Gastrocnemius medialis (tissue), 4 donors: ENCODE measurements at regions not wholly inside any gene's neighbourhood (a gene's known extent, or its start where the extent isn't known, plus 50 kb on each side); places are given as distances from the start of the nearest gene placed in this dataset.
"Not testable (repeated sequence)": the region's sequence is repeated elsewhere in the genome, so short reads cannot be mapped to it uniquely, and the experiment has no call there.

ENCODE experiments used
- ATAC-seq, 2 donors: fragments of 150-250 bp; one replicate each; pipeline ENCODE4 v1.9.1; 2016
- DNase-seq, 2 donors: peaks; one replicate each; pipeline ENCODE4 v3.0.0-alpha.2; 2019
- H3K27ac ChIP-seq, 4 donors: fragments of 200-600 bp; sonication (generic); 1 replicate in 1 of 4; 2 replicates in 3 of 4; pipeline ENCODE4 v1.5.1; 2016 to 2018; ENCODE audit warnings: mild to moderate bottlenecking in 2 of 4, moderate library complexity in 1 of 4
- H3K27me3 ChIP-seq, 3 donors: fragments of 200-600 bp; sonication (generic) in 2 of 3; 1 replicate in 1 of 3; 2 replicates in 2 of 3; pipeline versions ENCODE4 v1.5.1 to v1.6.0; 2016 to 2019; ENCODE audit warnings: mild to moderate bottlenecking in 1 of 3, moderate library complexity in 1 of 3
- H3K36me3 ChIP-seq, 2 donors: fragments of 200-600 bp; sonication (generic) in 1 of 2; one replicate each; pipeline ENCODE4 v1.5.1; 2017 to 2018
- H3K4me1 ChIP-seq, 2 donors: fragments of 200-600 bp; sonication (generic) in 1 of 2; one replicate each; pipeline ENCODE4 v1.5.1; 2016 to 2017; ENCODE audit warnings: mild to moderate bottlenecking in 2 of 2
- H3K4me3 ChIP-seq, 4 donors: fragments of 200-600 bp; sonication (generic) in 3 of 4; 1 replicate in 1 of 4; 2 replicates in 3 of 4; pipeline ENCODE4 v1.5.1; 2016 to 2019; ENCODE audit warnings: mild to moderate bottlenecking in 2 of 4
- H3K9me3 ChIP-seq, 3 donors: fragments of 200-600 bp; sonication (generic) in 2 of 3; 1 replicate in 1 of 3; 2 replicates in 2 of 3; pipeline ENCODE4 v1.5.1; 2016 to 2019
- POLR2A ChIP-seq, 2 donors: fragments of 450-650 bp; IDR thresholded peaks; one replicate each; pipeline ENCODE4 v1.6.1; 2017; ENCODE audit warnings: antibody characterized with exemption in 2 of 2, mild to moderate bottlenecking in 2 of 2, moderate library complexity in 2 of 2
- in situ Hi-C, 4 donors: fragments of 200-750 bp; cut with MboI; loops; one replicate each; pipeline versions ENCODE4 v1.15.0 to v1.8.0; 2017; ENCODE audit warnings: low sequenced_read_pairs in 4 of 4
- intact Hi-C: fragments of 100-400 bp; cut with DNase I; formaldehyde crosslinking; loops from one replicate; pipeline ENCODE4 v1.15.1; 2023; ENCODE audit warnings: low total_unique reads
- TF ChIP-seq, protein P1 (sequence below), 5 experiments: fragments of 450-650 bp in 3 of 5; fragments of 200-600 bp in 2 of 5; sonication (generic) in 2 of 5; IDR thresholded peaks in 4 of 5; conservative IDR thresholded peaks in 1 of 5; 1 replicate in 4 of 5; 2 replicates in 1 of 5; pipeline ENCODE4 v1.5.1; 2016 to 2019; ENCODE audit warnings: antibody characterized with exemption in 5 of 5, mild to moderate bottlenecking in 3 of 5, moderate library complexity in 3 of 5

- in situ Hi-C loops (no loop called here), intact Hi-C loops (no loop called here)
- no peaks in the 10 kb centered on the region for H3K27me3 ChIP-seq
- no peaks in the 10 kb centered on the region for H3K9me3 ChIP-seq
- H3K36me3 ChIP-seq = no peaks in the 10 kb centered on the region
- DNase-seq = no peak
- no peak for ATAC-seq
- H3K4me3 ChIP-seq = no peak overlapping the region
- no peak overlapping the region for H3K27ac ChIP-seq
- peaks cover 3 to 5% of the 10 kb centered on the region in 2 donors for H3K4me1 ChIP-seq
- TF ChIP-seq, protein P1, sequence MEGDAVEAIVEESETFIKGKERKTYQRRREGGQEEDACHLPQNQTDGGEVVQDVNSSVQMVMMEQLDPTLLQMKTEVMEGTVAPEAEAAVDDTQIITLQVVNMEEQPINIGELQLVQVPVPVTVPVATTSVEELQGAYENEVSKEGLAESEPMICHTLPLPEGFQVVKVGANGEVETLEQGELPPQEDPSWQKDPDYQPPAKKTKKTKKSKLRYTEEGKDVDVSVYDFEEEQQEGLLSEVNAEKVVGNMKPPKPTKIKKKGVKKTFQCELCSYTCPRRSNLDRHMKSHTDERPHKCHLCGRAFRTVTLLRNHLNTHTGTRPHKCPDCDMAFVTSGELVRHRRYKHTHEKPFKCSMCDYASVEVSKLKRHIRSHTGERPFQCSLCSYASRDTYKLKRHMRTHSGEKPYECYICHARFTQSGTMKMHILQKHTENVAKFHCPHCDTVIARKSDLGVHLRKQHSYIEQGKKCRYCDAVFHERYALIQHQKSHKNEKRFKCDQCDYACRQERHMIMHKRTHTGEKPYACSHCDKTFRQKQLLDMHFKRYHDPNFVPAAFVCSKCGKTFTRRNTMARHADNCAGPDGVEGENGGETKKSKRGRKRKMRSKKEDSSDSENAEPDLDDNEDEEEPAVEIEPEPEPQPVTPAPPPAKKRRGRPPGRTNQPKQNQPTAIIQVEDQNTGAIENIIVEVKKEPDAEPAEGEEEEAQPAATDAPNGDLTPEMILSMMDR (IDR thresholded peaks at IDR 0.05 in 4 of 5, conservative IDR thresholded peaks at IDR 0.05 in 1 of 5) = no peak
- TF ChIP-seq POLR2A (IDR thresholded peaks at IDR 0.05) = no peak
These were observed 141.3 kb downstream of the PRL start for GRCh38 chr6:22155551-22155950.

DNA sequence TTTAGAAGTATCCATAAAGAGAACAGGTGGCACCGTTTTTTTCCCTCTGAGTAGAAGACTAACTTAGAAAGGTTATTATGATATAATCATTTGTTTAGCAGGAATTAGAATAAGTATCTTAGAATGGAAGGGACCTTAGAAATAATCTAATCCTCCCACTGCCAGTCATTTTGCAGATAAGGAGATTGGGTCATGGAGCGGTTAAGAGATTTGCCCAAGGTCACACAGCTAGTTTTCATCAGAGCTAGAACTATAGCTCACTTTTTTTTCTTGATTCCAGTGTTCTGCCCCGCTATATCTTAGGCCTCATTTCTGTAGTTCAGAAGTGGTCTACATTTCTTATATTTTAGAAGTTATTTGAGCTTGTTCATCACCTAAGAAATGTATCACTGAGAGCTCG lies 139.6 kb downstream of the PRL start:
- H3K27ac ChIP-seq = no peak overlapping the region
- DNase-seq = no peak
- no peak for ATAC-seq
- no peaks in the 10 kb centered on the region for H3K36me3 ChIP-seq
- no peak overlapping the region for H3K4me3 ChIP-seq
- H3K27me3 ChIP-seq = no peaks in the 10 kb centered on the region
- H3K4me1 ChIP-seq = no peaks in the 10 kb centered on the region
- in situ Hi-C loops = no loop called here
- intact Hi-C loops = no loop called here
- H3K9me3 ChIP-seq = no peaks in the 10 kb centered on the region
- TF ChIP-seq POLR2A (IDR thresholded peaks at IDR 0.05) = no peak
- TF ChIP-seq, protein P1 (IDR thresholded peaks at IDR 0.05 in 4 of 5, conservative IDR thresholded peaks at IDR 0.05 in 1 of 5) = no peak

DNA sequence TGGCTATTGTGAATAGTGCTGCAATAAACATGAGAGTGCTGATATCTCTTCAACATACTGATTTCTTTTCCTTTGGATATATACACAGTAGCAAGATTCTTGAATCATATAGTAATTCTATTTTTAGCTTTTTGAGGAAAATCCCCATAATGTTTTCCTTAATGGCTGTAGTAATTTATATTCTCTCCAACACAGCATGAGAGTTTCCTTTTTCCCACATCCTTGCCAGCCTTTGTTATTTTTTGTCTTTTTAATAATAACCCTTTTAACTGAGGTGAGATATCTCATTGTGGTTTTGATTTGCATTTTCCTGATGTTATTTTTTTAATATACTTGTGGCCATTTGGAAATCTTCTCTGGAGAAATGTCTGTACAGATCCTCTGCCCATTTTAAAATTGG lies 132.6 kb downstream of the PRL start:
- H3K4me3 ChIP-seq = no peak overlapping the region
- in situ Hi-C loops (no loop called here), intact Hi-C loops (no loop called here)
- DNase-seq (no peak), ATAC-seq (no peak)
- H3K27ac ChIP-seq = no peak overlapping the region
- no peaks in the 10 kb centered on the region for H3K9me3 ChIP-seq
- no peaks in the 10 kb centered on the region for H3K4me1 ChIP-seq
- H3K36me3 ChIP-seq = no peaks in the 10 kb centered on the region
- H3K27me3 ChIP-seq = no peaks in the 10 kb centered on the region
- TF ChIP-seq, protein P1 (IDR thresholded peaks at IDR 0.05 in 4 of 5, conservative IDR thresholded peaks at IDR 0.05 in 1 of 5) = no peak
- no peak for TF ChIP-seq POLR2A (IDR thresholded peaks at IDR 0.05)

DNA sequence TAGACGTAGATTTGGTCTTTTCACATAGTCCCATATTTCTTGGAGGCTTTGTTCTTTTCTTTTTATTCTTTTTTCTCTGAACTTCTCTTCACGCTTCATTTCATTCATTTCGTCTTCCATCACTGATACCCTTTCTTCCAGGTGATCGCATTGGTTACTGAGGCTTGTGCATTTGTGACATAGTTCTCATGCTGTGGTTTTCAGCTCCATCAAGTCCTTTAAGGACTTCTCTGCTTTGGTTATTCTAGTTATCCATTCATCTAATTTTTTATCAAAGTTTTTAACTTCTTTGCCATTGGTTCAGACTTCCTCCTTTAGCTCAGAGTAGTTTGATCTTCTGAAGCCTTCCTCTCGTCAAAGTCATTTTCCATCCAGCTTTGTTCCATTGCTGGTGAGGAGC lies 125.8 kb downstream of the PRL start:
- in situ Hi-C loops, H3K27me3 ChIP-seq, H3K4me3 ChIP-seq, intact Hi-C loops, ATAC-seq, H3K36me3 ChIP-seq, DNase-seq, H3K4me1 ChIP-seq, H3K27ac ChIP-seq: not testable (repeated sequence)
- peaks cover 0 to 14% (median 0%) of the 10 kb centered on the region in 3 donors for H3K9me3 ChIP-seq

GRCh38 chr6:22171885-22172284 lies 125.0 kb downstream of the PRL start:
- ATAC-seq, DNase-seq, H3K27me3 ChIP-seq, H3K36me3 ChIP-seq, intact Hi-C loops, H3K4me1 ChIP-seq, H3K27ac ChIP-seq, H3K4me3 ChIP-seq, in situ Hi-C loops: not testable (repeated sequence)
- H3K9me3 ChIP-seq = peaks cover 0 to 14% (median 0%) of the 10 kb centered on the region in 3 donors

DNA sequence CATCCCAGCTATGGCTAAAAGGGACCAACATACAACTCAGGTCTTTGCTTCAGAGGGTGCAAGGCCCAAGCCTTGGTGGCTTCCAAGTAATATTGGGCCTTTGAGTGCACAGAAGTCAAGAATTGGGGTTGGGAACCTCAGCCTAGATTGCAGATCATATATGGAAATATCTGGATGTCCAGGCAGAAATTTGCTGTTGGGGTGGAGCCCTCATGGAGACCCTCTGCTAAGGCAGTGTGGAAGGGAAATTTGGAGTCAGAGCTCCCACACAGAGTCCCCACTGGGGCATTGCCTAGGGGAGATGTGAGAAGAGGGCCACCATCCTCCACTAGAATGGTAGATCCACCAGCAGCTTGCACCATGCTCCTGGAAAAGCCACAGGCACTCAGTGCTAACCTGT lies 123.5 kb downstream of the PRL start:
- no peaks in the 10 kb centered on the region for H3K4me1 ChIP-seq
- DNase-seq (no peak), ATAC-seq (no peak)
- no peak overlapping the region for H3K27ac ChIP-seq
- in situ Hi-C loops = no loop called here
- H3K4me3 ChIP-seq = no peak overlapping the region
- H3K36me3 ChIP-seq = no peaks in the 10 kb centered on the region
- peaks cover 0 to 14% (median 0%) of the 10 kb centered on the region in 3 donors for H3K9me3 ChIP-seq
- no peak for TF ChIP-seq POLR2A (IDR thresholded peaks at IDR 0.05)
- TF ChIP-seq, protein P1 (IDR thresholded peaks at IDR 0.05 in 4 of 5, conservative IDR thresholded peaks at IDR 0.05 in 1 of 5) = no peak
- no peaks in the 10 kb centered on the region for H3K27me3 ChIP-seq
- intact Hi-C loops = no loop called here

DNA sequence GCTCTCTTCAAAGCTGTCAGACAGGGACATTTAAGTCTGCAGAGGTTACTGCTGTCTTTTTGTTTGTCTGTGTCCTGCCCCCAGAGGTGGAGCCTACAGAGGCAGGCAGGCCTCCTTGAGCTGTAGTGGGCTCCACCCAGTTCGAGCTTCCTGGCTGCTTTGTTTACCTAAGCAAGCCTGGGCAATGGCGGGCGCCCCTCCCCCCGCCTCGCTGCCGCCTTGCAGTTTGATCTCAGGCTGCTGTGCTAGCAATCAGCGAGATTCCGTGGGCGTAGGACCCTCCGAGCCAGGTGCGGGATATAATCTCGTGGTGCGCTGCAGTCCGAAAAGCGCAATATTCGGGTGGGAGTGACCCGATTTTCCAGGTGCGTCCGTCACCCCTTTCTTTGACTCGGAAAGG lies 116.6 kb downstream of the PRL start:
- in situ Hi-C loops, H3K9me3 ChIP-seq, H3K27me3 ChIP-seq, H3K4me3 ChIP-seq, DNase-seq, H3K36me3 ChIP-seq, intact Hi-C loops, H3K4me1 ChIP-seq, H3K27ac ChIP-seq, ATAC-seq: not testable (repeated sequence)
